Activated CD4-positive, alpha-beta T cell treated with anti-CD3 and anti-CD28 coated beads, Interleukin-2, Interleukin-4, amounts not matched to agents 100 ng/mL and 50 ng/mL, durations not matched to agents 16 hours and 8 hours (primary cell): ENCODE measurements at regions not wholly inside any gene's neighbourhood (a gene's known extent, or its start where the extent isn't known, plus 50 kb on each side); places are given as distances from the start of the nearest gene placed in this dataset.
A peak's percentile ranks its signal among the peaks of the same experiment; 100 is the strongest.
"Not testable (repeated sequence)": the region's sequence is repeated elsewhere in the genome, so short reads cannot be mapped to it uniquely, and the experiment has no call there.

Experiments used
- DNase-seq: peaks from one replicate; pipeline ENCODE4 v3.0.0-alpha.2; 2020; ENCODE audit warnings: low spot score

GRCh38 chr6:28802417-28803336 is 121.1 kb downstream of the TRIM27 start:
- DNase-seq = peak; percentile 83

GRCh38 chr6:28803337-28803709 is 120.5 kb downstream of the TRIM27 start:
- DNase-seq = no peak

- peak; percentile 79 for DNase-seq
Measured at GRCh38 chr6:28807682-28808280, 116.0 kb downstream of the TRIM27 start.

GRCh38 chr6:28808383-28808782 is 115.4 kb downstream of the TRIM27 start:
- no peak for DNase-seq

- no peak for DNase-seq
Measured at GRCh38 chr6:28809947-28810658, 113.7 kb downstream of the TRIM27 start.

GRCh38 chr6:28810659-28811053 is 113.1 kb downstream of the TRIM27 start:
- DNase-seq = no peak

- DNase-seq = peak; percentile 63
Measured at GRCh38 chr6:28811873-28812272, 111.9 kb downstream of the TRIM27 start.

GRCh38 chr6:28812778-28813569 is 110.8 kb downstream of the TRIM27 start:
- no peak for DNase-seq

GRCh38 chr6:28814032-28814976 is 109.5 kb downstream of the TRIM27 start:
- DNase-seq = no peak

GRCh38 chr6:28816339-28816908 is 107.4 kb downstream of the TRIM27 start:
- no peak for DNase-seq

- DNase-seq = peak; percentile 88
Measured at GRCh38 chr6:28816909-28817807, 106.6 kb downstream of the TRIM27 start.

GRCh38 chr6:28817808-28818145 is 106.0 kb downstream of the TRIM27 start:
- no peak for DNase-seq

- DNase-seq = no peak
Measured at GRCh38 chr6:28824793-28825731, 98.7 kb downstream of the TRIM27 start.

- DNase-seq = no peak
Measured at GRCh38 chr6:28825732-28826293, 98.0 kb downstream of the TRIM27 start.

- DNase-seq = not testable (repeated sequence)
Measured at GRCh38 chr6:28831683-28832082, 92.1 kb downstream of the TRIM27 start.

- not testable (repeated sequence) for DNase-seq
Measured at GRCh38 chr6:28836703-28837102, 87.1 kb downstream of the TRIM27 start.

- peak; percentile 75 for DNase-seq
Measured at GRCh38 chr6:28838289-28838633, 85.5 kb downstream of the TRIM27 start.
